ENCODE measurements at regions not wholly inside any gene's neighbourhood (a gene's known extent, or its start where the extent isn't known, plus 50 kb on each side); places are given as distances from the start of the nearest gene placed in this dataset.
"Not testable (repeated sequence)": the region's sequence is repeated elsewhere in the genome, so short reads cannot be mapped to it uniquely, and the experiment has no call there.

DNA sequence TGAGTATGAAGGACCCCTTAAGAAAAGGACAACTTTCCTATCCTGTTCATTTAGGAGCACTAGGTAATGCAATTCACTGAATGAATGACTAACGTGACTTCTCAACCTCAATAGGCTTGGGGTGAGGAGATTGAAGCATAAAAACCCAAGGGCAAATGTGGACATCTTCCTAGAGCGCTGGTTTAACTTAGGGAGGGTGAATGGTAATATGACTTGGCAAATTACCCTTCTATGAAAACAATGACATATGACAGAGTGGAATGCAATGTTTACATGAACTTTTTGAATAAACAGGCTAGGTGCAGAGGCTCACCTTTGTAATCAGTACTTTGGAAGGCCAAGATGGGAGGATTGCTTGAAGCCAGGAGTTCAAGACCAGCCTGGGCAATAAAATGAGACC lies 83.9 kb upstream of the ANK3 start:
- Histone ChIP-seq H3K4me1 (no peaks in the 10 kb centered on the region), H3K27me3 (ENCODE audit: low read depth) (no peaks in the 10 kb centered on the region), H3K36me3 (no peaks in the 10 kb centered on the region), H3K9me3 (replicated peaks) (no peaks in the 10 kb centered on the region), H3K27ac (replicated peaks) (no peak overlapping the region), H3K4me3 (no peak overlapping the region)
- TF ChIP-seq, protein P1, sequence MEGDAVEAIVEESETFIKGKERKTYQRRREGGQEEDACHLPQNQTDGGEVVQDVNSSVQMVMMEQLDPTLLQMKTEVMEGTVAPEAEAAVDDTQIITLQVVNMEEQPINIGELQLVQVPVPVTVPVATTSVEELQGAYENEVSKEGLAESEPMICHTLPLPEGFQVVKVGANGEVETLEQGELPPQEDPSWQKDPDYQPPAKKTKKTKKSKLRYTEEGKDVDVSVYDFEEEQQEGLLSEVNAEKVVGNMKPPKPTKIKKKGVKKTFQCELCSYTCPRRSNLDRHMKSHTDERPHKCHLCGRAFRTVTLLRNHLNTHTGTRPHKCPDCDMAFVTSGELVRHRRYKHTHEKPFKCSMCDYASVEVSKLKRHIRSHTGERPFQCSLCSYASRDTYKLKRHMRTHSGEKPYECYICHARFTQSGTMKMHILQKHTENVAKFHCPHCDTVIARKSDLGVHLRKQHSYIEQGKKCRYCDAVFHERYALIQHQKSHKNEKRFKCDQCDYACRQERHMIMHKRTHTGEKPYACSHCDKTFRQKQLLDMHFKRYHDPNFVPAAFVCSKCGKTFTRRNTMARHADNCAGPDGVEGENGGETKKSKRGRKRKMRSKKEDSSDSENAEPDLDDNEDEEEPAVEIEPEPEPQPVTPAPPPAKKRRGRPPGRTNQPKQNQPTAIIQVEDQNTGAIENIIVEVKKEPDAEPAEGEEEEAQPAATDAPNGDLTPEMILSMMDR (IDR thresholded peaks at IDR 0.05; ENCODE audit: borderline replicate concordance): no peak
- DNase-seq: no peak
- intact Hi-C loops (cut with micrococcal nuclease): no loop called here

DNA sequence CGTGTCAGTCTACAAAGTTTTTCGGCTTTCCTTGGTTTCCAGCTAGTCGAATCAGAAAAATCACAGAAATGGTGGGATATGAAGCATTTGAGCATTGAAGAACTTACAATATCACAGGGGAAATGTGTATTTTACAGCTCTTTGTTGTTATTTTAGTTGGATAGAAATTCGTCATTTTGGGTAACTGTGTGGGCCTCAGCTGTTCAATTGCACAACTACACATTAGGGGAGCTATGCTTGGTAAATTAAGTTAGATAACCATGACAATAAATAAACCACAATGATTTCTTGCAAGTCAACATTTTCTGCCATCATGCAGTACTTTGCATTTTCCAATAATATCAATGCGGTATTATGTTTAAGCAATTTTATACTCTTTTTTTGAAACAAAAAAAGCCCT lies 80.4 kb upstream of the ANK3 start:
- no peak for DNase-seq
- no peaks in the 10 kb centered on the region for H3K27me3 ChIP-seq (ENCODE audit: low read depth)
- no peaks in the 10 kb centered on the region for H3K4me1 ChIP-seq
- H3K36me3 ChIP-seq: no peaks in the 10 kb centered on the region
- no peak overlapping the region for H3K27ac ChIP-seq (replicated peaks)
- intact Hi-C loops (cut with micrococcal nuclease): no loop called here
- TF ChIP-seq, protein P1 (IDR thresholded peaks at IDR 0.05; ENCODE audit: borderline replicate concordance): no peak
- H3K4me3 ChIP-seq: no peak overlapping the region
- H3K9me3 ChIP-seq (replicated peaks): no peaks in the 10 kb centered on the region

DNA sequence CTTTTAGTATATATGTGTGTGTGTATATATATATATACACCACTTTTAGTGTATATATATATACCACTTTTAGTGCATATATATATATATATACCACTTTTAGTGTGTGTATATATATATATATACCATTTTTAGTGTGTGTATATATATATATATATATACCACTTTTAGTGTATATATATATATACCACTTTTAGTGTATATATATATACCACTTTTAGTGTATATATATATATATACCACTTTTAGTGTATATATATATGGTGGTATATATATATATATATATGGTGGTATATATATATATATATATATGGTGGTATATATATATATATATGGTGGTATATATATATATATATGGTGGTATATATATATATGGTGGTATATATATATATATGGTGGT lies 79.5 kb upstream of the ANK3 start:
- not testable (repeated sequence) for DNase-seq, H3K4me3 ChIP-seq, H3K4me1 ChIP-seq

DNA sequence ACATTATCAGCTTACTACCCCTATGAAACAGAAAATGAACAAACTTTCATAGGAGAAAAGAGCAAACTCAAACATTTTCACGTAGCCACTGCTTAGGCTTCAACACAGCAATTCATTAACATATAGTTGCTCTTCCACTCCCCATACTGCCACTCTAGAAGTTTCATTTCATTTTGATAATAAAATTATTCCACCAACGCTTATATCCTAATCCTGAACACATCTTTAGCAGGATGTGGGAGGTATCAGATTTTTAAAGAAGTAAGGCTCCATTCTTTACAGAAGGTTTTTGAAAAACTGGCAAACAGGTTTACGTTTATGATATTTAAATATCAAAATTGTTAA lies 77.5 kb upstream of the ANK3 start:
- no peak overlapping the region for H3K4me3 ChIP-seq
- intact Hi-C loops (cut with micrococcal nuclease): no loop called here
- TF ChIP-seq, protein P1 (IDR thresholded peaks at IDR 0.05; ENCODE audit: borderline replicate concordance): no peak

More for the DNA sequence above, 79.5 kb upstream of the ANK3 start:
- H3K27me3 ChIP-seq (ENCODE audit: low read depth); H3K27ac ChIP-seq (replicated peaks); intact Hi-C loops (cut with micrococcal nuclease); H3K9me3 ChIP-seq (replicated peaks); H3K36me3 ChIP-seq: not testable (repeated sequence)

DNA sequence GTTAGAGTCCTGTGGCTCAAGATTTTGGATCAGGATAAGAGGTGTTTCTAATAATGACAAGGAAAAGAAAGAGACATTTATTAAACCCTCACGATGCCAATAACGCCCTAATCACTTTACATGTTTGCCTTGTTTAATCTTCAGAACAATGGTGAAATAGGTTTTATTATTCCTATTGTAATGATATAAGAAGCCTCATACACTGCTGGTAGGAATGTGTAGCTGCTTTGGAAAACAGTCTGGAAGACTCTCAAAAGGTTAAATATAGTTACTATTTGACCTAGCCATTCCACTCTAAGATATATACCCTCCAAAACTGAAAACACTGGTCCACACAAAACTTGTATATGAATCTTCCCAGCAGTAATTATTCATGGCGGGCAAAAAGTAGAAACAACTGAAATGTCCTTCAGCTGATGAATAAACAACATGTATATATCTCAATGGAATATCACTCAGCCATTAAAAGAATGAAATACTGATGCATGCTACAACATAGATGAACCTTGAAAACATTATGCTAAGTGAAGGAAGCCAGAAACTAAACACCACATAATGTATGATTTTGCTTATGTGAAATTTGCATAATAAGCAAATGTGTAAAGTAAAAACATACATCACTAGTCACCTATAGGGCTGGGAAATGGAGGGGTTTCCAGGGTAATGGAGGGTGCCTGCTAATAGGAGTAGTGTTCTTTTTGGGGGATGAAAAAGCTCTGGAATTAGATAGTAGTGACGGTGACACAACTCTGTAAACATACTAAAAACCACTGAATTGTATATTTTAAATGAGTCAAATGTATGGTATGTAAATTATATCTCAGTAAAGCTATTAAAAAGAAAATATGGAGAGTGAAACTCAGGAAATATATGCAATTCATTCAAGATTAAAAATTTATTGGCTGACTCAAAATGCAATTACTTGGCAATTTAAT lies 76.9 kb upstream of the ANK3 start:
- H3K36me3 ChIP-seq: no peaks in the 10 kb centered on the region
- intact Hi-C loops (cut with micrococcal nuclease): no loop called here
- H3K4me1 ChIP-seq: no peaks in the 10 kb centered on the region
- H3K9me3 ChIP-seq (replicated peaks): no peaks in the 10 kb centered on the region
- H3K4me3 ChIP-seq: no peak overlapping the region
- no peak for DNase-seq
- H3K27me3 ChIP-seq (ENCODE audit: low read depth): no peaks in the 10 kb centered on the region
- TF ChIP-seq, protein P1 (IDR thresholded peaks at IDR 0.05; ENCODE audit: borderline replicate concordance): peak; percentile 16
- no peak overlapping the region for H3K27ac ChIP-seq (replicated peaks)

More for the DNA sequence above, 77.5 kb upstream of the ANK3 start:
- Histone ChIP-seq H3K27me3 (ENCODE audit: low read depth) (no peaks in the 10 kb centered on the region), H3K27ac (replicated peaks) (no peak overlapping the region), H3K36me3 (no peaks in the 10 kb centered on the region), H3K9me3 (replicated peaks) (no peaks in the 10 kb centered on the region), H3K4me1 (no peaks in the 10 kb centered on the region)
- no peak for DNase-seq

DNA sequence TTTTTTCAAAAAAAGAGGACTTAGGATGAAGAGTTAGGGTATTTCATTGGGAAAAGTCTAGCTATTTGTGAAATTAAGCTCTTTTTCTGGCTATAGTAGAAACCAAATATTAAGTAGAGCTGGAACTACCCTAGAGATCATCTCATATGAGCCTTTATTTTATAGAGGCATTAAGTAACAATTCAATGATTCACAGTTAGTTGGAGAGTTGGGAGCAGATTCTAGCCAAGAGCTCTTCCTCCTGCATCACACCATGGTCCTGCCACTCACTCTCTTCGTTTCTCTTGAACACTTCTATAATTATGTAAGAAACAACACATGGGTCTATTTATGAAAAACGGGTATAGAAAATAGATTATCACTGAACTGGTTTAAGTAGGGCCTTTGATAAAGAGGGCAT lies 76.1 kb upstream of the ANK3 start:
- intact Hi-C loops (cut with micrococcal nuclease): no loop called here
- Histone ChIP-seq H3K27ac (replicated peaks) (no peak overlapping the region), H3K36me3 (no peaks in the 10 kb centered on the region)

More for the DNA sequence above, 76.1 kb upstream of the ANK3 start:
- Histone ChIP-seq H3K27me3 (ENCODE audit: low read depth) (no peaks in the 10 kb centered on the region), H3K4me1 (no peaks in the 10 kb centered on the region), H3K4me3 (no peak overlapping the region), H3K9me3 (replicated peaks) (no peaks in the 10 kb centered on the region)
- no peak for DNase-seq
- TF ChIP-seq, protein P1 (IDR thresholded peaks at IDR 0.05; ENCODE audit: borderline replicate concordance): no peak
